ENCODE measurements at regions not wholly inside any gene's neighbourhood (a gene's known extent, or its start where the extent isn't known, plus 50 kb on each side); places are given as distances from the start of the nearest gene placed in this dataset.

DNA sequence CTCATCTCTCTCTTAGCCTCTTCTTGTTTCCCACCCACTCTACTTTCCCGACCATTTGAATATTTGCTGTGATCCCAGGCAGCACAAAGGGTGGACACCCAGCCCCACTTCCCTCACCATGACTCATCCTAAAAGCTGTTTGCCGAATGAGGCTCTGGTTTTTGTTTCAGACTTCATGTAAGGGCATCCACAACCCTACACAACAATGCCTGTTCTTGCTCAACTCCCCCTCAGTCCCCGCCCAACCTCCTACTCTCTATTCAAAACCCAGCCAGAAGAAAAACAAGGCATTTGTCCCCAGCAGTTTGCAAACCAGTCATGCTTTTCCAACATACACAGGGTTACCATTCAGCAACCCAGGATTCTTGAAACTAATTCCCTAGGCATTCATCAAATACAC lies 516.5 kb upstream of the CNKSR2 start:
- no peak for DNase-seq

DNA sequence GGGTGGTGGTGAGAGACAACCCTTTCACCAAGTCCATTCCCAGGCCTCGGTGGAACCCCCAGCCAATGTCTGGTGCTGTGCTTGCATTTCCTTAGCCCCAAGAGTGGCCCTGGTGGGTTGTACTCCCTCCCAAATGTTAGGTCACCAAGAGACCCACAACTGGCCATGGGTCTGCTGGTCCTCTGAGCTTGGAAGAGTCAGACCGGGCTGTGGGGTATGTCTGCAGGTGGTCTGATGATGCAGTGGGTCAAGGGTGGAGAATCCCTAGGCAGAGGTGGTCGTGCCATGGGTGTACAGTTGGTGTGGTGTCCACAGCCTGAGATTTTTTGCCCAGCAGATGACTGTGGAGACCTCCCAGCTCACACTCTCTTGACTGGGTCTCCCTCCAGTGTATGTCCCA lies 535.7 kb upstream of the CNKSR2 start:
- DNase-seq: no peak

DNA sequence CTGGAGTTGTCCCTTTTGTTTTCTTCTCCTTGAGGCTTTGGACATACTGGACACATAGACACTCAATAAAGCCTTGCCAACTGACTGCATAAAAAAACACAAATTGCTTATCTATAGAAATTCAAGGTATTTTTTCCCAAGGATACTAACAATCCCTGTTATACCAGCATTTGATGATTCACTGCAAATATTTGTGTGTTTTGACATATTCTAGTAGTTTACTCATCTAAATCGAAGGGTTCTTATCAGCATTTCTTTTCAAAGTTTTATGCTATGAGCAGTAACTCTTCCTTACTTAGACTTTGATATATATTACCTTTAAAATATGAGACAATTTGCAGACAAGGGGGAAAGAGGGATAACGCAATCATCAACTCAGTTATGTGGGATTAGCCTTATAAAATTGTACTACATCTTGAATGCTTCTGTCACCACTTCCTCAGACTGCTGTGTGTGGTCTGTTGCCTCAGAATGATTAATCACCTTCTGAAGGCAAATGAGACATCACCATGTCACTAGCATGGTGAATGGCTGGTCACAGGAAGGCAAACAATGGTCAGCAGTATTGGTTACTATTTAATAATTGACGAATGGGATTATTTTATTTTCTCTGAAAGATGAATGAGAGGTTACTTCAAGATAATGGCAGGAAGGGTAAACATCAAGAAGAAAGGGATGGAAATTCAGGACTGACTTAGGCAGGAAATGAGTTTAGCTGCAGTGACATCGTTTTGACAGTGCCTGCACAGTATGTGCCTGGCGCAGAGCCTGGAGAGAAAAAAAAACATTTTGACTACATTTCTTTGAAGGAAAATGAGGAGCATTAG lies 544.3 kb upstream of the CNKSR2 start:
- DNase-seq: no peak

DNA sequence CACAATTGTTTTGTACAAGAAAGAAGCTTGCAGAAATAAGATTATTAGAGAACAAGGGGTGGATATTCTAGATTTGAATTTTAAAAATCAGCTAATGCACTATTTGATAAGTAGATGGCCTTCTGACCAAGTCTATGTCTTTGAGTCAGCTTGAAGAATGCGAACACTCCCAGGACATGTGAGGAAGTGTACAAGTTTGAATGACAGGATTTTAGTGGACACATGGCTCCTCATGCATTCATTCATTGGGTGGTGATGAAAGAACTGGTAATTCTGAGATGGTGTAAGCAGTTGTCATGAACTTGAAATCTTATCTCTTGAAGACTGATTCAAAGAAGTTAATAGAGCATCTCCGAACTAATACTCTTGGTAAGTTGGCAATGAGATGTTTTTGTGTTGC lies 548.2 kb upstream of the CNKSR2 start:
- DNase-seq: no peak

DNA sequence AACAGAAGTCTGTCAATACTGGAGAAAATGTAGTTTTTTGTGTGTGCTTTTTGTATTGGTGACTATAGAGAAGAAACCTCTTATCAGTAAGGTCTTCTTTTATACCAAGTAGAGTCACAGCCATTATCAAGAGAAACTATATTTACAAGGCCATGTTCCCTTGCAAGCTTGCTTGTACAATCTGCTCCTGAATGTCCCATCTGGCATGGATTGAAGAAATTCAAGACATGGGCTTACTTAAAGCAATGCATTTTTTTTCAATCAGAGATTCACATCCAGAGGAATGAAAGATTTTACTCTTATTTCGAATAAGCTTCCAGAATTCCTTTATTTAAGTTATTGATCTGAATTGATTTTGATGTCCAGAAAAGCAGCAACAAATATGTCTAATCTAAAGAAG lies 537.3 kb upstream of the RPS6KA3 start:
- no peak for DNase-seq

DNA sequence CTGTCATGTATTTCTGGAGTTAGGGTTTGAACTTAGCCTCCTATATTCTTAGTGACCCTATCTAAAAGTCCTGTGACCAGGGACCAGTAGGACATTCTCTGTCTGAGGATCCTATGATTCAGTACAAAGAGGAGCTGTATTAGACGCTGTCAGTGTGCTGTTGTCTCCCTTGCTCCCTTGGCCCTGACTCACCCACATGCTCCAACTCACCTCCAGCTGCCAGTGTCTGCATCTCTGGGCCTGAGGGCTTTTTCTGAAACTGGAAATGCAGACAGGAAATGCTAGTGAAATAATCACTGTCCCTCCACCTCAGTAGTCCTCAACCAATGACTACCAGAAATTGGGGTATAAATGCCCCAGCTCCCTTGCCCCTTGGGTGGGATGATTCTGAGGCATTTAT lies 535.3 kb upstream of the RPS6KA3 start:
- no peak for DNase-seq

DNA sequence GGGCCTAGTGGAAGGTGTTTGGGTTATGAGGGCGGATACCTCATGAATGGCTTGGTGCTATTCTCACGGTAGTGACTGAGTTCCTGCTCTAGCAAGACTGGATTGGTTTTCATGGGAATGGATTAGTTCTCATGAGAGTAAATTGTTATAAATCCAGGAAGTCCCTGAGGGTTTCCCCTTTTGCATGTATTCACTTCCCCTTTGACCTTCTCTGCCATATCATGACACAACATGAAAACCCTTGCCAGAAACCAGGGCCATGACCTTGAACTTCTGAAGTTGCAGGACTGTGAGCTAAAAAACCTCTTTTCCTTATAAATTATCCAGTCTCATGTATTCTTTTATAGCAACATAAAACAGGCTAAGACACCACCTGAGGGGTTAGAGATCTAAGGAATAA lies 529.7 kb upstream of the RPS6KA3 start:
- DNase-seq: no peak

DNA sequence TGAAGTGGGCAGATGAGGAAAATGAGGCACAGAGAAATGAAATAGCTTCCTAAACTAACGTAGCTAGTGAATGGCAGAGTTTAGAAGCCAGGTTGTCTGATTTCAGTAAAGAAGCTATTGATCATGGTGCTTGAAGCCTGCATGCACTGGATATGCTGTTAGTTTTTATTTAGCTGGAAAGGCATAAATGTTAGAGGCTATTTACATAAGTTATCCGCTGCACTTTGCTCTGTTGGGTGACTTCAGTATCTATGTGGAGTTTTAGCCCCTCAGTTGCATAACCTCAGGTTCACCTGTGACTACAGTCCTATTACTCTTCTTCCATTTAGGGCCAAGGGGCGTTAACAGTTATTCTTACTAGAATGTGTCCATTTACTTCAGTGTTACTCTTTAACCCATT lies 522.4 kb upstream of the RPS6KA3 start:
- no peak for DNase-seq

DNA sequence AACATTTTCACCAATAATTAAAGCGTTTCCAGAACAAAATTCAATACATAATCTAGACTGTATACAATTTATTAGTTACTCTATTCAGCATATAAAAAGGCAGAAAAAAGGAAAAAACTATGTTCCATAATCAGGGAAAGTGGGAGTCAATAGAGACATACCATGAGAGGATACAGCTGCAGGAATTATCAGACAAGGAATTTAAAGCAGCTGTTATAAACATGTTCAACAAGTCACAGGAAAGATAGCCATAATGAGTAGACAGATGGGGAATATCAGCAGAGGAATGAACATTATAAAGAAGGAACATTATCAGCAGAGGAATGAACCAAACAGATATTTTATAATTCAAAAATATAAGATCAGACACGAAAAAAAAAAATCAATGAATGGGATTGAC lies 500.6 kb upstream of the RPS6KA3 start:
- no peak for DNase-seq

DNA sequence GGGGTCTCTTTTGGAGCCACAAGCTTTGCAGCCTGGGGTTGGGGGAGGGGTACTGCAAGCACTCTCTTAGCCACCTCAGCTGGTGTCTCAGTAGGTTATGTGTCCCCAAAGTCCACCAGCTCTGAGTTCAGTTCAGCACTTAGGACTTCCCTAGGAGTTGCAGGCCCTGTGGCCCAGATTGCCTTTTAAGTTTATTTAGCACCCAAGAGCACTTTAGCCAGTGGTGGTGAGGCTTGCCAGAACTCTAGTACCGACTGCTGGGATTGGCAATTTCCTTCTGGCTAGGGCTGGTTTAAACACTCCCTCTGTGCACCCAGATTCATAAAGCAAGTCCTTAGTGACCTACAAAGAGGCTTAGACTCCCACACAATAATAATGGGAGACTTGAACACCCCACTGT lies 489.9 kb upstream of the RPS6KA3 start:
- DNase-seq: no peak

DNA sequence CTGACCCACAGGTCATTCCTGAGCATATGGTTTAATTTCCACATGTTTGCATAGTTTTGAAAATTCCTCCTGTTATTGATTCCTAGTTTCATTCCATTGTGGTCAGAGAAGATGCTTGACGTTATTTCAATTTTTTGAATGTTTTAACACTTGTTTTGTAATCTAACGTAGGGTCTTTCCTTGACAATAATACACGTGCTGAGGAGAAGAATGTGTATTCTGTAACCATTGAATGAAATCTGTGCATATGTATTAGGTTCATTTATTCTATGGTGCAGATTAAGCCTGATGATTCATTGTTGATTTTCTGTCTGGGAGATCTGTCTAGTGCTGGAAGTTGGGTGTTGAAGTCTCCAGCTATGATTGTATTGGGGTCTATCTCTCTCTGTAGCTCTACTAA lies 486.4 kb upstream of the RPS6KA3 start:
- DNase-seq: no peak

DNA sequence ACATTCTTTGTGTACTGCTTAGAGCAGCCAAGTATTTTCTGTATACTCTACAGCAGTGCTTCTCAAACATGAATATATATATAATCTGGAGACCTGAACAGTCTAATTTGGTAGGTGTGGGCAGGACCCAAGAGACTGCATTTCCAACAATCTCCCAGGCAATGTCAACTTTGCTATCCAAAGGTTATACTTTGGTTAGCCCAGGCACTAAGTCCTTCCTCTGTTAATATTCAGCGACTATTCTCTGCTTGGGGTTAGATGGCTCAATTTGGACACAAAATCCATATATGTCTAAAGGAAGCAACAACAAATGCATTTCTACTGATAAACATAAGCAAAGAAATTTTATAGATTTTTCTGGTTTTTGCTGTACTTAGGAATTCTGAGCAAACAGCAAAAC lies 480.0 kb upstream of the RPS6KA3 start:
- DNase-seq: no peak

DNA sequence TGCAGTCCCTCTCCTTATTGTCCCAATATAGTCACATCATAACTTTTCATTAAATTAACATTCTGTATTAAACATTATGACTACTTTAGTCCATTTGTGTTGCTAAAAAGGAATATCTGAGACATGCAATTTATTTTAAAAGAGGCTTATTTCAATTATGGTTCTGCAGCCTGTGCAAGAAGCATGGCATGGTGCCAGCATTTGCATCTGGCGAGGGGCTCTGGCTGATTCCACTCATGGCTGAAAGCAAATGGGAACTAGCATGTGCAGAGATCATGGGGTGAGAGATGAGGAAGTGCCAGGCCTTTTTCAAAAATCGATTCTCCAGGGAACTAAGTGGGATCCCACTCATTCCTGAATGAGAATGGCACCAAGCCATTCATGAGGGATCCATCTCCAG lies 476.3 kb upstream of the RPS6KA3 start:
- DNase-seq: no peak

DNA sequence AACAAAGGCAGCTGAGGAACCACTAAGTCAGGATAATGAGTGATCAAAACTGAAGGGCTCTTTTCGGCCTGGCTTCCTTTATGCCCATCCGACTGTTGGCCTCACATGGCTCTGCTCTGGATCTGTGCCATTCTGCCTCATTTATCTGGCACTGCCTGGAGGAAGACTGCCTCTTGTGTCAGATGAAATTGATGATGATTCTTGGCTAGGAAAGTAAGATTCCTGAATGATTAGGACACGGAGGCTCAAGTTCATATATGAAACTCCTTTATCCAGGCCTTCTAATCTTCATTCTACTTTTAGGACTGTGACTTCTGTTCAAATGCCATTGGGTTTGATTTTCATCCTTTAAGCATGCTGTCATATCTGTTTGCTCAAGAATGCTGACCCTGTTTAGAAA lies 475.4 kb upstream of the RPS6KA3 start:
- no peak for DNase-seq

DNA sequence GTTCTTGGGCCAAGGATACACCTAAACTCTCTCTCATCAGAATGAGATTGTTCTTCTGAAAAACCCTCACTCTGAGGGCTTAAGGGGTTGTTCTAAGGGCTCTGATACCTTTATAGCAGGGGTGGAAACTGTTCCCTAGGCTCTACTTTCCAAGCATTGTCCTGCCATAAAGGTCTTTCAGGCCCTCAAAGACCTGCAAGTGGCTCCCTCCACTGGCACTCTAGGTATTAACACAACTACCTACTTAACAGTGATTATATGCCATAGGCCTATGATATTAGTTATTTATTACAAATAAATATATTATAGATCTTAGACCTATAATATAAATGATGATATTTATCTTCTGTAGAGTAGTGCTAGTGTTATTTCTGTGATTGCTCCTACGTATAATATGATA lies 473.7 kb upstream of the RPS6KA3 start:
- DNase-seq: no peak

DNA sequence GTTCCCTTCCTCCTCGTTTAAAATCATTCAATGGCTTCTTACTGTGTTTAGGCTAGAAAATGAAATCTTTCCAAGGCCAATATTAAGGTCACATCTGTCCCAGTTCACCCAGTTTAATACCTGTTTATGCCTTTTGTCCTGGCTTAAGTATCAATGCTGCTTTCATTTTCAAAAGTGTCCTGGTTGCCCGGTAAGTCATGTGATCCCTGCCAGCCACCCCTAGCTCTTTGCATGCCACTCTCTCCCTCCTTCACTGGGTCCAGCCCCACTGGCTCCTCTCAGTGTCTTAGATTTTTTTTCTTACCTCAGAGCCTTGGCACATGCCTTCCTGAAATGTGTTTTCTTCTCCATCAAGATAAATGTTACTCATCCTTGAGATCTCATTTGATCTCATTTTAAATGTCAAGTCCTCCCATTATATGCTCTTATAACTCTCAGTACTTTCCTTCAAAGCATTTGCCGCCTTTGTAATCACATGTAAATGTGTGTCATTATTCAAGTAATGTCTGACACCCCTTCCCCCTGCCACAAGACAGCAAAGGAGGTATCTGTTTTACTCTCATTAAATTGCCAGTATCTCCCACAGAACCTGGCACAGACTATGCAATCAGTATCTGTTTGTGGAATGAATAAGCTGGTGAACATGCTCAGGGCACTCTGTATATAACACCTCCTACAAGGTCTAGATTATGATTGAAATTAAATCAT lies 472.5 kb upstream of the RPS6KA3 start:
- no peak for DNase-seq

DNA sequence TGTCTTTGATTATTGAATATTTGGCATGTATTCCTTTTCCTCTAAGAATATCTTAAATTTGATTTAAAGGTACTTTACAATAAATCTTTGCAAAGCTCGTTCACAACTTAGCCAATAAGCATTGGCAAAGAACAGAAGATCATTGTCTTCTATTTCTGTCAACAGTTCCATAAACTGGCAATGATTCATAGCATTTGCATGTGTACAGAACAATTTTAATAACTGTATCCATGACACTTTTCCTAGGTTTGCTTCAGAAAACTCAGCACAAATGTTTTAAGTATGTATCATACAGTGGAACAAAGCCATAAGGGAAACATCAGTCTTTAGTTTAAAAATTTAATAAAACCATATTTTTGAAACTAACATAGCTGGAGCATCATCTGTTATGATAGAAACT lies 462.7 kb upstream of the RPS6KA3 start:
- no peak for DNase-seq

DNA sequence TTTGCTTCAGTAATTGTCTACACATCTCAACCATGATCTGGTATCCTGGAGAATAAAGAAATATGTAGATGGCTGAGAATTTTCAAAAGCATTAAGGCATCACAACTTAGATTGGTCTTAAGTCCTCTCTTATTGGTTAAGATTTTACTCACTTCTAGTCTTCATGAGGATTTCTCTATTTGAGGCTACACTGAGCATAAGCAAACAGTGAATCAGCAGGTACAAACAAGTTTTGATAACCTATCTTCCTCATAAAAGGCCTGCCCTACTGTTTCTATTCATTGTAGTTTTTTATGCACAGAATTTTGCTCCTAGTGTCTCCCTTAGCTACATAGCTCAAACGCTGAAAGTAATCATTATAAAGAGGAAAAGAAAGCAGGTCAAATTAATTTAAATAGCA lies 460.7 kb upstream of the RPS6KA3 start:
- no peak for DNase-seq

DNA sequence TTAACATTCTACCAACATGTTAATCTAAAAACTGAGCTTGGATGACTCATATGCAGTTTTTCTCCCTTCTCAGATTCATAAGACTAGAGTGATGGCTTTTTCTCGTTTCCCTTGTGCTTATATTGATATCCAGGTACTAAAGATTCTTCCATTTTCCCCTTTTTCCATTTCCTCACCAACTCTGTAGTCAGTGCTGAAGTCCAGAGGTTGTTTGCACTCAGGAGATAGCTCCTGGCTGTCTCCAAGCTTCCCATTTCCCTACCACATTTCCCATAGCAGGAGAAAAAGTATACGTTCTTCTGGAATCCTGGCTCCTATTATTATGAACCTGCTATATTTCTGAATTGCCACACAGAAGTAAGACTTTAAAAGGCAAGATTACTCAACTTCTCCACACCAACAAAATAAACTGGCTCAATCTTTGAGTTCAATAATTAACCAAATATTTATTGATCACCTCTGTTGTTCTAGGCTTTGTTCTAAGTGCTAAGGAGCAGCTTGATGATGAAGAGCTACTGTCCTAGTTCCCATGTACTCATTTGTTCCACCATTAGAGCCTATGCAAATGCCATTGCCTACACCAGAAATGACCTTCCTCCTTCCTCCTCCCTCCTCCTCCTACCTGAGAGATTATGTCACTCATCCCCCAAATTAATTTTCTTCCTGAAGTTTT lies 454.4 kb upstream of the RPS6KA3 start:
- DNase-seq: no peak

DNA sequence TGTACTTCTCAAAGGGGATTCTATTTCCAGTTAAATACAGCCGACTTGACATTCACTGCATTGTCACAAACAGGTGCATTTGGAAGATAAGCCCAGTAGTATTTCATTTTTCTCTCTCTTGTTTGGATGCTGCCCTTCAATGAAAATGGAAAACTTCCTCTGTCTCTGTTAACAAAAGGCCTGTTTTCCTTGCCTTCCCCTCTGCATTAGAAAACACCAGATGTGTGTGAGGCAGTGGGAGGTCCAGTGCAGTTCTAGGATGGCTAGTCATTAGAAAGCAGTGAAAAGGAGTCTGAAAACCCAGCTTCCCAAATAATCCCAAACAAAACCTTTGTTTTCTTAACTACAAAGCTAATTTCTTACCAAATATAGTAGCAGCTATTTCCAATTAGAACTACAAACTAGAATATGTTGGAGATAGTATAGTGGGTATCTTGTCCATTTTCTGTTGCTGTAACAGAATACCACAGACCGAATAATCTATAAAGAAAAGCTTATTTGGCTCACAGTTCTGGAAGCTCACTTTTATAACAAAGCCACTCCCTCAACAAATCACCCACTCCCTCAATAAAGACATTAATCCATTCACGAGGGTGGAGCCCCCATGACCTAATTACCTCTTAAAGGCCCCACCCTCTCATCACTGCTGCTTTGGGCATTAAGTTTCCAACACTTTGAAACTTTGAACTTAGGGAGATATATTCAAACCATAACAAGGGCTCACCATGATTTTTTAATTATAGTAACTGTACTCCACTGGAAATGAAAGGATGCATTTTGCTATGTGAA lies 452.1 kb upstream of the RPS6KA3 start:
- no peak for DNase-seq

DNA sequence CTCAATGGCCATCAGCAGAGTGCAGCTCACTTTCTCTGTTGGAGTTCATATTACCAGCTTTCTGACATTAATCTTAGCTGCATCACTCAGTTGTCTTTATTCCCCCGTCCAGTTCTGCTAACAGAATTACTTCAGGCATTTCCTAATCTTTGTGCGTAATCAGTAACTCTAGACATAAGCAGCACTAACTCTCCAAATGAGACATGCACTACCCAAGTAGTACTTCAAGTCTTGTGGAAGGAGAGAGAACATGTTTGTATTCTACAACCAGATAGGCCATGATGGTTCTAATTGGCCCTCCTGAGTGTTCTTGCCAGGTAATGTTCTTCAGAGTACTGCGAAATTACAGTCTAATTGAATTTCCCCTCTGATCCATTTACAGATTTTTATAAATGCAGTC lies 448.5 kb upstream of the RPS6KA3 start:
- no peak for DNase-seq

DNA sequence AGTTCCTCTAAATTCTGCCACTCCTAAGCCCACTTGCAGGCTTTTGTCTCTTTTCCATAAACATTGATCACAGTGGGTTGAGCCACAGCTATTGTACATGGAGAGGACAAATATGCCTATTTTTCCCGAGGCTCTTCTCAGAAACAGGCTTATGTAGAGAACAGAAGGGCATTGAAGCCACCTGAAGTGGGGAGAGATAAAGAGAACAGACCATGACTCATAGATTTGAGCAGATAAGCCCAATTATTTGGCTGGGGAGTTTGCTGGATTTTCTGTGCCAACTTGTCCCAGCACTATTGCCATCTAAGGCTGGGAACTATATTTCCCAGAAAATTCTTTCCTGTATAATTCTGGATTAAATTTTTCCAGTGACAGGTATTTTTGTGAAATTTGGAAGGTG lies 446.1 kb upstream of the RPS6KA3 start:
- no peak for DNase-seq

DNA sequence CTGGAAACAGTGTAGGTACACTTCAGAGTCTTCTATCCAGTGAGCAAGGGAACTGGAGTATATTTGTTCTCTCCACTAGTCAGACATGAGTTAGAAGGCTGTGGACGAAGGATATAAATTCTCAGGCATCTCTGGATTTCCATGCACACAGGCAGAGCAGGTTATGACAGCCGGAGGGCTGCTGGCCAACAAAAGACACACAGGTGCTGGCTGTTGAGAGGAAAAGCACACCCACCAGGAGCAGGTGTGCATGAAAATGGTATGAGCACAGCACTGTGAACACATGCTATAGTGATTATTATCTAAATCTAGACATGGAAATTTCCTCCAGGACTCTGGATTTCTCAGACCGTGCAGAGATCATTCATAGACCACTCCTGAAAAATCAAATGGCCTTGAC lies 444.7 kb upstream of the RPS6KA3 start:
- no peak for DNase-seq
